SKM-1 (cell line): ENCODE measurements at regions not wholly inside any gene's neighbourhood (a gene's known extent, or its start where the extent isn't known, plus 50 kb on each side); places are given as distances from the start of the nearest gene placed in this dataset.

ENCODE experiments used
- DNase-seq: peaks from one replicate; lab custom pipeline; 2025; ENCODE audit not compliant: unreplicated experiment; lab: John Stamatoyannopoulos, UW

- no peak for DNase-seq
These were observed 461.0 kb downstream of the IPMK start for GRCh38 chr10:57806675-57807074.

DNA sequence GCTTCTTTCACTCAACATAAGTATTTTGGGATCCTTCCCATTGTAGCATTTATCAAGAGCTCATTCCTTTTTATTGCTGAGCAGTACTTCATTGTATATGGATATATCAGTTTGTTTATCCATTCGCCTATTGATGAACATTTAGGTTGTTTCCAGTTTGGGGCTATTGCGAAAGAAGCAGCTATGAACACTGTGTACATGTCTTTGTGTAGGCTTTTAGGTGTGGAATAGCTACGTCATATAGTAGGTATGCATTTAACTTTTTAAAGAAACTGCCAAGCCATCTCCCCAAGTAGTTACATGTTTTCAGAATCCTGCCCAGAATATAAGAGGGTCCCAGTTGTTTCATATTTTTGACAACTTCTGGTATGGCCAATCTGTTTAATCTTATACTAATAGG lies 468.1 kb downstream of the IPMK start:
- no peak for DNase-seq

DNA sequence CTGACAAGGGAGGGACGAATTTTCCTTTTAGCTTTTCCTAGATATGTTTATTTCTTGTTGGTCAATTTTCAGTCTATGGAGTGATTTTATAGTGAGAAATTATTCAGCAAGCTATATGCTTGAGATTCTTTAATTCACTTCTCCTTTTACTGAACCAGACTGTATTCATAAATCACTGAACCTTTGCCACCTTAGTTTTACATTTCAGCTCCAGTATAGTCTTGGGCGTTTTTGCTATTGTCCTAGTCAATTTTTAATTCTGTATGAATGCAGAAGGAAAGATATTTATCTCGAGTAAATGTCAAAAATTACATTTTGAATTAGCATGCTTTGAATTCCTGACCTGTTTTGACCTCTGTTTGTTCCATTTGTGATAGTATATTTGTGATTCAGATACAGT lies 468.9 kb downstream of the IPMK start:
- no peak for DNase-seq

- no peak for DNase-seq
These were observed 476.1 kb downstream of the IPMK start for GRCh38 chr10:57791546-57791945.

DNA sequence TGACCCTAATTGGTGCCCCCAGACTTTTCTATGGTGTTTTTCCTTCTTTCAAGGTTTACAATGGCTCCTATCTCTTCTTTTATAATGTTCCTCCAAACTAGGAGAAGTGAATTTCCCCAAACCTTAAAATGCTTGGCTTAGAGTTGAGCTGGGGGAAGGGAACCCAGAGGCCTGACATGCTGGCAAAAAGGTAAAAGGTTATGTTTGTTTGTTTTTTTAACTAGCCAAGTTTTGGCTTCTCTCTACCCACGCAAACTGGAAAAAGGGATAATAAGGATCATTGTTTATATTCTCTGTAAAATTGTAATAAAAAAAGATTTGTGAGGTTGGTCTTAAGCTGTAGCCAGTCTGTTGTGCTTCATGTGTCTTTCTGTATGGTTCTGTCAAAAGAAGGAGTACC lies 477.0 kb downstream of the IPMK start:
- no peak for DNase-seq

DNA sequence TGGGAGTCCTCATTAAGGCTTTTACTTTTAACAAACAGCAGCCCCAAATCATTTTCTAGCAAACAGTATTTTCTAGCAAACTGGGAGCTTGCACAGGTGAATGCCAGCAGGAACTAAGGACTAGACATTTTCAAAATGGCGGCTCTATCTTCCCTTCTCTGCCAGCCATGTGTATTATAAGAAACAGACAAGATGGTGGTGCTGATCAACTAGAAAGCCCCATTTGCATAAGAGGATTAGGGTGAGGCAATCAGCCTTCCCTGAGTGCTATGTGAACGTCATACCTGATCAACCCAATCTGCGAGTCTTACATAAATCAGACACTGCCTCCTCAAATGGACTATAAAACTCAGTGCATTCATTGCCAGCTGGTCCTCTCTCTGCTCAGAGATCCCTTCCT lies 479.6 kb downstream of the IPMK start:
- DNase-seq: no peak

DNA sequence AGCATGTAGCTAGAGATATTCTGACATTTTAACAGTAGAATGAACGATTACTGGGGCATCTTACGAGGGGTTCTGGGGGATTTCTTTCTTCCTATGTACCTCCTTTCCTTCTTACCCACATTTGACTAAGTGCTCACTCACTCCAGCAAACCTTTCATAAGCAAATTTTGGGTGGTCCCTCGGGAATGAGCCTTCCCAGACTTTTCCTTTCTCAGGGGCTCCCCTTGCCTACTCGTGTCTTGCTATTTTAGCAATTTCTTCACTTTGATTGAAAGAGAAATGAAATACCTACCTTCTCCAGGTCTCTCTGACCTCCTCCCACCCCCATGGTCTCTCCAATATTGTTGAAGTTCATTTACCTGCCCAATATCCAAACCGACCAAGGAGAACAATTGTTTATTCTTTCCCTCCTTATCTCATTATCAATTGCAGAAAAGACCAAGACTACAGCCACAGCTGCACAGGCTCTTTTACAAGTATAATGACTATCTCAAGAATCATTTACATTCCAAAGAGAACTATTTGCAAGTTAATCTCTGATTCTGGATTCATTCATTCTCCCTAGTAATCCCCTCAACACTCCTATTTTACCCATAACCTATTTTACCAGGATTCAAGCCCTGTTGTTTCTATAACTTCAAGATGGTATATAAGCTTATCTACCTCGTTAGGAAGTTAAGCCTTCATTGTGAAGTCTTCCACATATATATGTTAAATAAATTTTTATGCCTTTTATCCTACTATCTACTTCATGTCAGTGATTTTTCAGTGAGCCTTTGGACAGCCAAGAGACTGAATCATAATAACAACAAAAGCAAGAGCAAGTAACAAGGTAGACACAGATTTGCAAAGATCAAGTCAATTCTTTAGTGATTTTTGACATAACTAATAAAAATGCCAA lies 480.6 kb downstream of the IPMK start:
- DNase-seq: no peak

DNA sequence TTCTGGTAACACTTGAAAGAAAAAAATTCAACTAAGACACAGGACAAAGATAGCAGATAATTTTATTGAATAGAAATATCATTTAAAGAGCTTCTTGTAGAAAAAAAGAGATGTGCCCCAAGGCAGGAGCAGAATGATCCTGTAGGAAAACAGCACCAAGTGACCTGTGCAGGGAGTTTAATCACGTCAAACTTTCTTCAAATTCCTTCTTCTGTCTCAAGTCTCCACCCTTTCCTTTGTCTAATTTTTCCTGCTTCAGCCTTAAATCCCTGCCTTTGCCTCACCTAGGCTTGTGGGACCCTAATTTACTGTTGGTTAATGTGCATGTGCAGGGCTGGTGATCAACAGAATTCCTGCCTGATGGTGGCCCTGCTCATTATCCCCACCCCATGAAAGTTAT lies 481.4 kb downstream of the IPMK start:
- no peak for DNase-seq

DNA sequence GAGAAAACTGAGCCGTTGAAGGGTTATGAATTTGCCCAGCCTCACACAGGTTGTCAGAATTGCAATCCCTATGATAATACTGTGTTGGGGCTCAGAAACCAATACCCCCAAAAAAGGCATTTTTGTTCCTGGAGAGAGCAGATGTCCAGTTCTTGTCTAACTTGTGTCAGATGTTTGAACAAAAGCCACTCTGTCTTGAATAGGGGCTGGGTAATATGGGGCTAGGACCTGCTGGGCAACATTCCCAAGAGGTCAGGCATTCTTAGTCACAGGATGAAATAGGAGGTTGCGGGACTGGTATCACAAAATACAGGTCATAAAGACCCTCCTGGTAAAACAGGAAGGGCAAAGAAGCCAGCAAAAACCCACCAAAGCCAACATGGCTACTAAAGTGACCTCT lies 482.1 kb downstream of the IPMK start:
- DNase-seq: no peak

GRCh38 chr10:57785068-57785467 lies 482.6 kb downstream of the IPMK start:
- DNase-seq: no peak

GRCh38 chr10:57776688-57777432 lies 490.8 kb downstream of the IPMK start:
- DNase-seq: no peak

- DNase-seq: no peak
These were observed 492.4 kb downstream of the IPMK start for GRCh38 chr10:57775250-57775649.

DNA sequence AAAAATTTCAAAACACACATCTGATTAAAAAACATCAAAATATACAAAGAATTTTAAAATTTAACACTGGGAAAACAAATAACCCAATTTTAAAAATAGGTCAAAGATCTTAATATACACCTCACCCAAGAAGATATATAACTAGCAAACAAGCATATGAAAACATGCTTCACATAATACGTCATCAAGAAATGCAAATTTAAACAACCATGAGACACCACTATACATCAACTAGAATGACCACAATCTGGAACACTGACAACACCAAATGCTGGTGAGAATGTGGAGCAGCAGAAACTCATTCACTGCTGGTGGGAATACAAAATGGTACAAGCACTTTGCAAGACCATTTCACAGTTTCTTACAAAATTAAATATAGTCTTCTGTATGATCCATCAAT lies 498.4 kb downstream of the IPMK start:
- no peak for DNase-seq

GRCh38 chr10:57759777-57760176 lies 507.9 kb downstream of the IPMK start:
- no peak for DNase-seq

GRCh38 chr10:57754803-57755202 lies 512.9 kb downstream of the IPMK start:
- DNase-seq: no peak

DNA sequence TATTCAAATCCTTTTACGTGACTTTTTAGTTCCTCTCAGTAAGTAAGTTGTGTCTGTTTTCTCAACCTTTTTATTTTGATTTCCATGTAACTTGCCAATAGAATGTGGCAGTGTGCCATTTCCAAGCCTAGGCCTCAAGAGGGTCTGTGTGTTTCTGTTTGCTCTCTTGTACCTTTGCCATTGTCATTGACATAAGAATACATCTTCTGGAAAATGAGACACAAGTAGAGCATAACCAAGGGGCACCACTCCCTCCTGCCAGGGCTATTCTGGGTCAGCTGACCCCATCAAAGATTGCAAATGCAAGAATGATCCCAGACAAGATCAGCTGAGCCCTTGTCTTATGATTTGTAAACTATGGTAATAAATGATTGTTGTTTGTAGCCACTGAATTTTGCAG lies 524.0 kb downstream of the IPMK start:
- no peak for DNase-seq

DNA sequence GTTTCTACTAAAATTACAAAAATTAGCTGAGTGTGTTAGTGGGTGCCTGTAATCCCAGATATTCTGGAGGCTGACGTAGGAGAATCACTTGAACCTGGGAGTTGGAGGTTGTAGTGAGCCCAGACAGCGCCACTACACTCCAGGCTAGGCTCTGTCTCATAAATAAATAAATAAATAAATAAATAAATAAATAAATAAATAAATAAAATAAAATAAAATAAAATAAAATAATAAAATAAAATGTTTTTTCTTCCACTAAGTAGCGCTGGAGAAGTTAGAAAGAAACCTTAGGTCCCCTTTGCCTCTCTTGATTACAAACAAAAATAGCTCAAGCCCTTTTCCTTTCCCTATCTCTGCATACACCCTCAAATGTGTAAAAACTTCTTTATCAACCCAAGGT lies 525.9 kb downstream of the IPMK start:
- DNase-seq: no peak

DNA sequence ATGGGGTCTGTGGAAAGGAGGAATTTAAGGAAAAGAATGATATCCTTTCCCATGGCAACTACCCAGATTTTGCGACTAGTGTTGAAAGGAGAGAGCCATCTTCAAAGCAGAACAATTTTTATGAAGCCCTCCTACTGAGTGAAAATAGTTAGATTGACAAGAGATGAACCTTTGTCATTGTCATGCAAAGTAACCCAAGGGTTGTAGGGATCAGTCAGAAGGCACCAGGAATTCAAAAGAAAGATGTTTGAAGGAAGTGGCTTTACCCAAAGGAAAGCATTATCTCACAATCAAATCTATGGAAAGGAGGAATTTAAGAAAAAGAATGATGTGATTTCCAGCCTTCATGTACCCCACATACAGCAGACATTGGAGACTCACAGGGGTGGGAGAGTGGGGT lies 544.4 kb downstream of the IPMK start:
- no peak for DNase-seq

DNA sequence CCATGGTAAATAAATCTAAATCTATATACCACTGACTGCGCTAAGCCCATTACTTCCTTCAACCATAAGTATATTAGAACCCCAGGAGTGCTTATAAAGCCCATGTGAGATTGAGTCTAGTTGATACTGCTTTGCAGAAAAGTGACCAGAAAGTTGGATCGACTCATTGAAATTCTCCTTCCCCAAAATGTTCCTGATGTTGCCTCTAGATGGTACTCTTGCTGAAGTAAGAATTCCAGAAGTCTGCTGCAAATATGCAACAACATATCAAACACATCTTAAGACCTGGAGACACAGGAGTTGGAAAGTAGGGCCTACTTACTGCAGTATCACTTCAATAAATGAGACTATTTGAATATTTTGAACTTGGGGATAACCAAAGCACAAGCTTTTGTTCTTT lies 550.8 kb downstream of the IPMK start:
- DNase-seq: no peak

DNA sequence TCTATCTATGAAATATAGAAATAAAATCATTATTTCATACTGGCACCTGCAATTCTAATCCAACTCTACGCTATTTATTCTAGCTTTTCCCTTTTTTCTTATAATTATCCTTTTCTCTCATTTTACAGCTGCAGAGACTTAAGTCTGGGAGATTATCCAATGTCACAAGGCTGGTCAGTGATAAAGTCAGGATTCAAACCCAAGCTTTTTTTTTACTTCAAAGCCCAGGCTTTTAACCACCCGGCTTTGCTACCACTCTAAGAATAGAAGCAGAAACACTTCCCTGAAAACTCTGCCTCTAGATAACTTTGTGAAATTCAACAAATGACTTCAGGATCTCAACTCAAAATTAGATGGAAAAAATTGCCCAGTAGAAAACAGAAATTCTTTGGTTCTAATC lies 552.5 kb downstream of the IPMK start:
- DNase-seq: no peak

- no peak for DNase-seq
These were observed 560.4 kb downstream of the IPMK start for GRCh38 chr10:57707300-57707658.

- DNase-seq: no peak
These were observed 561.0 kb downstream of the IPMK start for GRCh38 chr10:57706576-57707299.
